Tibial nerve (tissue), 4 donors: ENCODE measurements at regions not wholly inside any gene's neighbourhood (a gene's known extent, or its start where the extent isn't known, plus 50 kb on each side); places are given as distances from the start of the nearest gene placed in this dataset.

Source experiments
- DNase-seq, 2 donors: peaks; one replicate each; pipeline ENCODE4 v3.0.0-alpha.2; 2019; ENCODE audit warnings: low spot score in 2 of 2
- H3K27ac ChIP-seq, 4 donors: fragments of 200-600 bp; sonication (generic) in 3 of 4; one replicate each; pipeline ENCODE4 v1.5.1; 2017 to 2019; ENCODE audit warnings: mild to moderate bottlenecking in 1 of 4
- H3K27me3 ChIP-seq, 2 donors: fragments of 200-600 bp; sonication (generic) in 1 of 2; one replicate each; pipeline versions ENCODE4 v1.5.1 to v1.6.0; 2017 to 2019
- H3K36me3 ChIP-seq, 3 donors: fragments of 200-600 bp; sonication (generic); one replicate each; pipeline ENCODE4 v1.5.1; 2018 to 2019
- H3K4me1 ChIP-seq, 4 donors: fragments of 200-600 bp; sonication (generic) in 3 of 4; one replicate each; pipeline ENCODE4 v1.5.1; 2017 to 2019
- H3K4me3 ChIP-seq, 4 donors: fragments of 200-600 bp; sonication (generic) in 3 of 4; one replicate each; pipeline ENCODE4 v1.5.1; 2017 to 2019; ENCODE audit warnings: mild to moderate bottlenecking in 1 of 4, moderate library complexity in 1 of 4
- H3K9me3 ChIP-seq, 4 donors: fragments of 200-600 bp; sonication (generic) in 3 of 4; one replicate each; pipeline ENCODE4 v1.5.1; 2017 to 2019
- CTCF ChIP-seq, 5 experiments: fragments of 200-600 bp in 3 of 5; fragments of 450-650 bp in 2 of 5; sonication (generic) in 3 of 5; IDR thresholded peaks; one replicate each; pipeline ENCODE4 v1.5.1; 2016 to 2019; ENCODE audit warnings: antibody characterized with exemption in 5 of 5, mild to moderate bottlenecking in 3 of 5, moderate library complexity in 2 of 5
- EP300 ChIP-seq, 2 donors: sonication (generic); formaldehyde crosslinking; IDR thresholded peaks; one replicate each; pipeline ENCODE4 v1.6.1; 2017; ENCODE audit warnings: antibody characterized with exemption in 2 of 2, mild to moderate bottlenecking in 1 of 2
- POLR2A ChIP-seq, 2 donors: fragments of 450-650 bp; IDR thresholded peaks; one replicate each; pipeline ENCODE4 v1.6.1; 2017; ENCODE audit warnings: antibody characterized with exemption in 2 of 2, mild to moderate bottlenecking in 2 of 2, moderate library complexity in 2 of 2
- WGBS, 2 donors: methylation state at CpG; one replicate each; pipeline ENCODE4 v1.1.5; 2018; 5-methylcytosine and 5-hydroxymethylcytosine counted together

GRCh38 chr7:19376538-19376937, 231.3 kb upstream of the FERD3L start:
- 78 to 87% methylated on average over 3 of the region's 3 CpGs for WGBS, 2 donors
- no peaks in the 10 kb centered on the region for H3K9me3 ChIP-seq
- no peaks in the 10 kb centered on the region for H3K27me3 ChIP-seq
- DNase-seq = no peak
- peaks cover 0 to 7% (median 0%) of the 10 kb centered on the region in 4 donors for H3K4me1 ChIP-seq
- no peak overlapping the region for H3K27ac ChIP-seq
- TF ChIP-seq POLR2A (IDR thresholded peaks at IDR 0.05) = no peak
- TF ChIP-seq CTCF (IDR thresholded peaks at IDR 0.05) = no peak
- no peak for TF ChIP-seq EP300 (IDR thresholded peaks at IDR 0.05)
- H3K4me3 ChIP-seq = no peak overlapping the region
- H3K36me3 ChIP-seq = no peaks in the 10 kb centered on the region

GRCh38 chr7:19375976-19376375, 230.8 kb upstream of the FERD3L start:
- TF ChIP-seq POLR2A (IDR thresholded peaks at IDR 0.05) = no peak
- TF ChIP-seq EP300 (IDR thresholded peaks at IDR 0.05) = no peak
- TF ChIP-seq CTCF (IDR thresholded peaks at IDR 0.05) = no peak
- WGBS, 2 donors = 68 to 79% methylated on average over 1 of the region's 1 CpG

GRCh38 chr7:19373334-19373733, 228.1 kb upstream of the FERD3L start:
- Histone ChIP-seq H3K36me3 (no peaks in the 10 kb centered on the region), H3K27ac (no peak overlapping the region), H3K4me3 (no peak overlapping the region), H3K4me1 (peaks cover 0 to 7% (median 0%) of the 10 kb centered on the region in 4 donors), H3K9me3 (no peaks in the 10 kb centered on the region), H3K27me3 (no peaks in the 10 kb centered on the region)
- TF ChIP-seq EP300 (IDR thresholded peaks at IDR 0.05) (no peak), CTCF (IDR thresholded peaks at IDR 0.05) (no peak)
- DNase-seq = no peak
- 84 to 87% methylated on average over 2 of the region's 2 CpGs for WGBS, 2 donors

More at GRCh38 chr7:19375976-19376375, 230.8 kb upstream of the FERD3L start:
- H3K4me3 ChIP-seq = no peak overlapping the region
- peaks cover 0 to 7% (median 0%) of the 10 kb centered on the region in 4 donors for H3K4me1 ChIP-seq
- H3K36me3 ChIP-seq = no peaks in the 10 kb centered on the region
- no peak for DNase-seq
- H3K27me3 ChIP-seq = no peaks in the 10 kb centered on the region
- no peaks in the 10 kb centered on the region for H3K9me3 ChIP-seq
- no peak overlapping the region for H3K27ac ChIP-seq

GRCh38 chr7:19369806-19370205, 224.6 kb upstream of the FERD3L start:
- no peaks in the 10 kb centered on the region for H3K27me3 ChIP-seq
- TF ChIP-seq EP300 (IDR thresholded peaks at IDR 0.05) (no peak), POLR2A (IDR thresholded peaks at IDR 0.05) (no peak), CTCF (IDR thresholded peaks at IDR 0.05) (no peak)
- H3K27ac ChIP-seq = no peak overlapping the region
- no peaks in the 10 kb centered on the region for H3K36me3 ChIP-seq
- no peak for DNase-seq
- no peaks in the 10 kb centered on the region for H3K4me1 ChIP-seq
- no peak overlapping the region for H3K4me3 ChIP-seq
- 92 to 95% methylated on average over 4 of the region's 4 CpGs for WGBS, 2 donors
- no peaks in the 10 kb centered on the region for H3K9me3 ChIP-seq

GRCh38 chr7:19369182-19369581, 224.0 kb upstream of the FERD3L start:
- no peaks in the 10 kb centered on the region for H3K36me3 ChIP-seq
- no peak for DNase-seq
- H3K4me3 ChIP-seq = no peak overlapping the region
- TF ChIP-seq CTCF (IDR thresholded peaks at IDR 0.05) = no peak
- TF ChIP-seq POLR2A (IDR thresholded peaks at IDR 0.05) = no peak
- no peak for TF ChIP-seq EP300 (IDR thresholded peaks at IDR 0.05)
- no peaks in the 10 kb centered on the region for H3K9me3 ChIP-seq
- 71 to 76% methylated on average over 2 of the region's 2 CpGs for WGBS, 2 donors
- no peak overlapping the region for H3K27ac ChIP-seq
- H3K4me1 ChIP-seq = no peaks in the 10 kb centered on the region
- H3K27me3 ChIP-seq = no peaks in the 10 kb centered on the region
